NCI-H2107 treated with DMSO at 0.1 percent for 48 hours (cell line): ENCODE measurements at regions not wholly inside any gene's neighbourhood (a gene's known extent, or its start where the extent isn't known, plus 50 kb on each side); places are given as distances from the start of the nearest gene placed in this dataset.
"Not testable (repeated sequence)": the region's sequence is repeated elsewhere in the genome, so short reads cannot be mapped to it uniquely, and the experiment has no call there.

ENCODE experiments used
- DNase-seq: peaks from one replicate; lab custom pipeline; 2025; ENCODE audit not compliant: unreplicated experiment; lab: John Stamatoyannopoulos, UW

- DNase-seq: peak; percentile 97
Measured at GRCh38 chr14:34302654-34303053, 159.4 kb downstream of the SPTSSA start.

- DNase-seq: peak; percentile 80
Measured at GRCh38 chr14:34300882-34301734, 160.9 kb downstream of the SPTSSA start.

DNA sequence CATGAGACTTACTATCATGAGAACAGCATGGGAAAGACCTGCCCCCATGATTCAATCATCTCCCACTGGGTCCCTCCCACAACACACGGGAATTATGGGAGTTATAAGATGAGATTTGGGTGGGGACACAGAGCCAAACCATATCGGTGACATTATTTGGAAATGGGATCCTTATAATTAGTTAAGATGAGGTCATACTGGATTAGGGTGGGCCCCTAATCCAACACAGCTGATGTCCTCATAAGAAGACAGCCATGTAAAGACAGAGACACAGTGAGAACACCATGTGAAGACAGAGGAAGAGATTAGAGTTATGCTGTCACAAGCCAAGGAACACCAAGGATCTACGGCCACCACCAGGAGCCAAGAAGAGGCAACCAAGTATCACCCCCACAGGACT lies 161.7 kb downstream of the SPTSSA start:
- DNase-seq: no peak

DNA sequence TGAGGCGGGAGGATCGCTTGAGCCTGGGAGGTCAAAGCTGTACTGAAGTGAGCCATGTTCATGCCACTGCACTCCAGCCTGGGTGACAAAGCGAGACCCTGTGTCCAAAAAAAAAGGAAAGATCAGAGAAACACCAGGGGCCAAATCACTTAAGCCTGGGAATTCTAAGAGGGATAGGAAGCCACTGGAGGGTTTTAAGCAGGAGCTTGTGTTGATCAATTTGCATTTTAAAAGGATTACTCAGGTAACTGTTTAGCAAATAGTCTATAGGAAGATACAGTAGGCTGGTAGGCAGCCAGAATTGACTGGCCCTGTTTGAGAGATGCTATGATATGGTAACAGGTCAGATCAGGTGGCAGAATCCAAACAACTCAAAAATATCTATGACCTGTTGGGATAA lies 162.7 kb downstream of the SPTSSA start:
- DNase-seq: no peak

DNA sequence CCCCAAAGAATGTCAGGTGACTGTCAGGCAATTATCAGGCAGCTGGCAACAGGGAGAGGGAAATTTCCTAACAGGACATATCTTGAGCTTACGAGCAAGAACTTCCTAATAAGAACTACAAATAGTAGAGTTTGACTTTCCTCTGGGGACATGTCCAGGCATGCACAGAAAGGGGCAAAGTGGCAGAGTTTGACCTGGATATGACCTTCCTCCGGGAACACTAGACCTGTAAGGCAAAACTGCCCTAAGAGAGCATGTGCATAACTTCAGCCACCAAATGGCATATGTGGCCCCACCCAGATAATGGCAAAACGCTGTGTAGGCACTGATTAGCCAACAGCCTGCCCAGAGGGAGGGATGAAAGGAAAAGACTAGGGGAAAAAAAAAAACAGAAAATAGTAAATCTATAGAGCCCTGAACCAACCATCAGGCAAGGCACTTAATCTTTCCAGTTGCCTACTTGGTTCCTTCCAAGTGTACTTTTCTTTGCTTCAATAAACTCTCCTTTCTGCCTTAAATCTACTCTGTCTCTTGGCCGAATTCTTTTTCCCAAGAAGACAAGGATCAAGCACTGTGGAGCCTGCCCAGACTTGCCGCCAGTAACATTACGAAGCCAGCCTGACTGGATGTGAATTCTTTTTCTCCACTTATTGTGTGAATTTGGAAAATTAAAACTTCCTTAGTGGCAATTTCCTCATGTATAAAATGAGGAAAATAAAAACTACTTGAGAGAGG lies 164.1 kb downstream of the SPTSSA start:
- DNase-seq: no peak

GRCh38 chr14:34283590-34283989 lies 178.4 kb downstream of the SPTSSA start:
- DNase-seq: no peak

- DNase-seq: no peak
Measured at GRCh38 chr14:34277191-34277590, 184.8 kb downstream of the SPTSSA start.

DNA sequence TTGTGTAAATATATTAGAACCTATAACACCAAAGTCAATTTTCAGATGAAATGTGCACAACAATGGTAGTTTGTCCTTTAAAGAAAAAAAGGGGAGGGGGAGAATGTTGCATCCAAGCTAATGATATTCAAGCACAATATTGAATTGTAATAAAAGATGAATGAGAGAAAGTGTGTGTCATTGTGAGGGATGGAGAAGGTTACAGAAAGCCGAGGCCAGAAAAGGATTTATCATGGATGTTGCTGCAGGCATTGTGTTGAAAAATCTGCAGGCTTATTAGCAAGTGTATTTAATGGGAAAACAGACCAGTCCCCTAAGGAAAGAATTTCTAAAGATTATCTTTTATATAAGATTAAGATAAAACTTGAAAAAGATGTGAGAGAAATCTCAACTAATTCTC lies 186.5 kb downstream of the SPTSSA start:
- no peak for DNase-seq

DNA sequence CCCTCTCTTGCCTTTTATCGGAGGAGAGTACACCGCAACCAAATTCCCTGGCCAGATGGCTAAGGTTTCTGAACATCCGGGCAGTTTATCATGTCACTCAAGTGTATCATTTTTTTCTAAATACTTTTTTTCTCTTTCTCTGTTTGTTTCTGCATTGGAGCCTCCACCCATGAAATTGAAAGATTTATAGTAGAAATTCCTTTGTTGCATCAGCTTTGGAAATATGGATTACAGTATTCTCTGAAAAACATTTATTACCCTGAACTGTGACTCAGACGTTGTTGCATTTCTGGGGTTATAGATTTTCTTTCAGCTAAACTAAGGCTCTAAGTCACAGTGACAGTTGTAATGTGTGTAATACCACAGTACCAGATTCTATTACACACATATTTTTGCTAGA lies 187.0 kb downstream of the SPTSSA start:
- DNase-seq: no peak

- DNase-seq: not testable (repeated sequence)
Measured at GRCh38 chr14:34273716-34274115, 188.3 kb downstream of the SPTSSA start.

GRCh38 chr14:34270361-34270760 lies 191.7 kb downstream of the SPTSSA start:
- no peak for DNase-seq

DNA sequence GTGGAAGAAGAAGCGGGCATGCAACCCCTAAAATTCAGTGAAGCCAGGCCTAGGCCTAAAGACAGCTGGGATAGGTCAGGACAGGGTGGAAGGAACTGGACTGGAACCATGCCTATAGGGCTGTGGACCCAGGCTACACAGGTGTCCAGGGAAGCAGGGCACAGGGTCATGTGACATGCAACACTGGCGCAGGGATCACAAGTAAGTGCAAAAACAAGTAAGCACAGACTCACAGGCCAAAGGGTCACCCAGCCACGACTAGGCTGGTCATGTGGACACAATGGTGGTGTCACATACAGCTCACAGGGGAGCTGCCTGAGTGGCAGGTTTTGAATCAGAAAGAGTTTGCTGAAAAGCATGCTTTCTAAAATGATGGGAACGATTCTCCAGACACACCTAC lies 195.7 kb downstream of the SPTSSA start:
- no peak for DNase-seq

DNA sequence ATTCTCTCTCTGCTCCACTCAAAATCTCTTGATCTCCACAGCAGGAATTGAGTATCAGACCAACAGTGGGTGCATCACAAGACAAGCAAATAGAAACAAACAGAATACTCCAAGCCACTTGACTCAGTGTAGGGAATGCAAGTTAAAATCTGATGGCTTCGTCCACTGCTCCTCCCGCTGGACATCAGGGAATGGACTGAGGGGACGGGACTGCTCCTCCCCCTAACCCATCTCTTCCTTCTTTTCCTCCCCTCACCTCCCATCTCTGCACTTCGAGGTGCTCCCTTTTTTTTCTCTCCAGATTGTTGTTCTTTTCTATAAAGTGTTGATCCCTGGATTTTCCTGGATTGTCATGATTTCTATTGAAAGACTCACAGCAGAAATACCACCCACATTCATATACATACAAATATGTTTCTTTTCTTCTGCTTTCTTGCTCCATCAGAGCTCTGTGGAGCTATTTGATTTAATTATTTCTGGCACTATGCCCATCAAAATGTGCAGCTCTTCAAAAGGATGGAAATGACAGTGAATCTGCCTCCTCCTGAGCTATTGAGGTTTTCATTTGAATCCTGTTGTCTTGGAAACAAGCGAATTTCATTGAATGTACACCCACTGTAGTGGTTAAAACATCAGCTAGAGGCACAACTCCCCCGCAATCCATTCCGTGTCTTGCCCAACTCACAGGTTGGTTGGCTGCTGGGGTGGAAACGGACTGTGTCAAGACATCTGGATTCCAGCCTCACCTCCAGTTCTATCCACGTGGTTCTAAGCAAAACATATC lies 199.7 kb downstream of the SPTSSA start:
- no peak for DNase-seq

GRCh38 chr14:34259996-34260395 lies 202.0 kb downstream of the SPTSSA start:
- no peak for DNase-seq

DNA sequence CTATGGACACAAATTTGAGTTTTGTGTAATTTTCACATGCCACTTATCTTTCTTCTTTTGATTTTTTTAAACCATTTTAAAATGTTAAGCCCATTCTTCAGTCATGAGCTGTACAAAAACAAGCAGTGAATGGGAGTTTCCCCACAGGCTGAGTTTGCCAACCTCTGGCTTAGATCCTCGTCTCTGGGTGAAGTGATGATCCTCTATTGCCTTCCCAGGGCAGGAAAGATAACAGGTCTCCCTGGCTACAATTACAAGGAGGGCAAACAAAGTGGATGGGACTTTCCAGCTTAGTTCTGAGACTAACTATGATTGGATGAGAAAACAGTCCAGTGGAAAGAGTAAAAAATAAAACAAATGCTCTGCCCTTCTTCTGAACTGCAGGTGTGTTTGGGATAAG lies 203.7 kb downstream of the SPTSSA start:
- DNase-seq: no peak

GRCh38 chr14:34257505-34257904 lies 204.5 kb downstream of the SPTSSA start:
- DNase-seq: no peak

- DNase-seq: no peak
Measured at GRCh38 chr14:34256223-34256622, 205.8 kb downstream of the SPTSSA start.

- no peak for DNase-seq
Measured at GRCh38 chr14:34254571-34254970, 207.5 kb downstream of the SPTSSA start.

GRCh38 chr14:34254031-34254430 lies 208.0 kb downstream of the SPTSSA start:
- no peak for DNase-seq

DNA sequence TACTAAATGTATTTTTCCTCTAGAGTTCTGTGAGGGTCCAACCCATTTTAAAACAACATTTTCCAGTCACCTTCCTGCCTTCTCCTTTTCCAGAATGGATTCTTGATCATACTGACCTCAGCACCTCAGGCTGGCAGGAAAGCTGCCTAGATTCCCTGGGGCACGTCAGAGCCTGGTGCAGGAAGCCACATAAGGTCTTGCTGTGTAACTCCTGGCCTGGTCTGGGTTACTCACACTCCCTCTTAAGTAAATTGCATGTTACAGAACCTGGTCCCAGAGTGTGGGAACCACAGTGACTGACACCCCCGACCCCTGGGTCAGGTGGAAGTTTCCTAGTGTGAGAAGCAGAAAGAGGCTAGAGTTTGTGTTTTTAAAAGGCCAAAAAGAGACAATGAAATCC lies 209.8 kb downstream of the SPTSSA start:
- no peak for DNase-seq

DNA sequence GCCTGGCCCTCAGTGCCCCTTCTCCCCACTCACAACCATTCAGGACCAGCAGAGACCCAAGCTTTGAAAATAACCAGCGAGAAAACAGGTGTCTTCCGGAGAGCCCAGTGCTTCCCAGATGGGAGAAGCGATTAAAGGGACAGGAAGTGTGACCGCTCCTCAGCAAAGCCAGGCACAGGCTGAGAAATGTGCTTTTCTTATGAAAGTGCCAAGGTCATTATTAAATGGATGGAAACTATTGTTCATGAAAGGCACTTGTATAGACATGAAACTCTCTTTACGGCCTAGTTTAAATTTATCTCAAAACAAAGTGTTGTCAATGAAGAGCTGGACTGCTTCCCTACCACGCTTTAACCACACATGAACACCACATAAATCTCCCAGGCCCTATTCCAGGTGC lies 210.4 kb downstream of the SPTSSA start:
- no peak for DNase-seq

DNA sequence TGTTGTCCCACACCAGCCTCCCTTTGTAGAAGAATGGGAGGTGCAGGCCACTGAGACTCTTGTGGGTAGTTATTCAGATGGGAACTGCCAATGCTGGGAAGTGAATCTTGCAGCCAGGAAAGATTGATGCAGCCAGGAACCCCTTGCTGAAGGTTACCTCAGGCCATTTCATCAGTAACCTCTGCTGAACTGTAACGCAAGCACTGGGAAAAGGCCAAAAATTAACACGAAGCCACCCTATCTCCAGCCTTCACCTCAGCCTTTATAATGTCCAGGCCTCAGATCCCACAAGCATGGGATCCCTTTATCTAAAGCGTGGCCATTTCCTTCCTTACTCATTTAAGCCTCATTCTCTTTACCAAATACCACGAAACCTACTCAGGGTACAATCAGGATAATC lies 211.1 kb downstream of the SPTSSA start:
- DNase-seq: no peak
